NCI-H1417 (cell line): ENCODE measurements at regions not wholly inside any gene's neighbourhood (a gene's known extent, or its start where the extent isn't known, plus 50 kb on each side); places are given as distances from the start of the nearest gene placed in this dataset.
A peak's percentile ranks its signal among the peaks of the same experiment; 100 is the strongest.
"Not testable (repeated sequence)": the region's sequence is repeated elsewhere in the genome, so short reads cannot be mapped to it uniquely, and the experiment has no call there.

Source experiments
- DNase-seq, 3 experiments: peaks; one replicate each; lab custom pipeline; 2025; lab: John Stamatoyannopoulos, UW

DNA sequence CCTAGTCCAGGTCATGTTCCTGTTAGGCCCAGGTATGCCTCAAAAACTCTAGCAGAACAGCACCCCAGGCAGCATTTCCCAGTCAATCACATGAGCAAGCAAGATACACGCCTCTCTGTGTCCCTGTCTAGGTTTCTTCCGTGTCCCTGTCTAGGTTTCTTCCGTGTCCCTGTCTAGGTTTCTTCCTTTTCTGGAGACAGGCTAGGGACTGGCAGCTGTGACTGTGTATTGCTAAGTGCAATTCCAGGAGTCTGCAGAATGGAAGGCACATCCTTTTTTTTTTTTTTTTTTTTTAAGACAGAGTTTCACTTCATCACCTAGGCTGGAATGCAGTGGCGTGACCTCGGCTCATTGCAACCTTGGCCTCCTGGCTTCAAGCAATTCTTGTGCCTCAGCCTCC lies 77.6 kb downstream of the SETD4 start:
- no peak for DNase-seq

DNA sequence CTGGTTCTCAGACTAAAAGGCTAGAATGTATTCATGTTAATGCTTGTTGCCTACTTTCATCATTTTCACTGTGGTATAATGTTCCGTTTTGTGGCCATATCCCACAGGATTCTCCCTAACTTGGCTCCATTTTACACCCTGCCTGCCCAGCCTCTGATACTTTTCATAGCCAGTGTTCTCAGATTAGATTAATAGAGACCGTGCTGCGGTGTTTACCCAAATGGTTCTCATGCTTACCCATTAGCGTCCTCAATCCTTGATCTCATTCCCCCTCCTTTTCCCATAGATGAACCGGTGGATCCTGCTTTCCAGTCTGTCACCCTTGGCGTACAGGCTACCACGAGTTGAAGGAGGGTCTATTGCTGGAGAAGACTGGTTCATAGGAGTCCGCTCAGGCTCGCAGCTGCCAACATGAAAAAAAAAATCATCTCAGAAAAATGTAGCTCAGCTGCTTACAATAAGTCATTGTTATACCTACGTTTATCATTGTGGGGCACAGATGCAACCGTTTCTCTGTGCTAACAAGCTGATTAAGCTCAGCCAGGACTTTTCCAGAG lies 78.7 kb downstream of the SETD4 start:
- no peak for DNase-seq

GRCh38 chr21:35980821-35981220 lies 79.5 kb downstream of the SETD4 start:
- no peak for DNase-seq

- DNase-seq: not testable (repeated sequence)
These were observed 82.5 kb downstream of the SETD4 start for GRCh38 chr21:35977860-35978259.

- no peak for DNase-seq
These were observed 83.4 kb downstream of the SETD4 start for GRCh38 chr21:35976929-35977328.

DNA sequence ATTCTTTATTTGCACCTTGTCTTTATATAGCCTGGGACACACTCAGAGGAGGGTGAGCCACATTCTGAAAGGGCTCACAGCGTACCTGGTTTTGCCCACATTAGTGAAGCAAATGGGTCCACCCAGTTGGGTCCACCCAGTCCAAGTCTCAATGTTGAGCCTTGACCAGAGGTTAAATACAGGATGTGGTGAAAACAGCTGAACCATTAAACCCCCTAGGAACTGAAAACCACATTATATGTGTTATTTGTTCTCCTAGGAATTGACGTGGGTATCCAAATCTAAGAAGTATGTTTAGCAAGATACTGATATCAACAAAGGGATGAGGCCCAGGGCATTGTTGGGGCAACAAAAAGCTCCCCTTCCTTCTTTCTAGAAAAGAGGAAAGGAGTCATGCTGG lies 83.8 kb downstream of the SETD4 start:
- DNase-seq: no peak

DNA sequence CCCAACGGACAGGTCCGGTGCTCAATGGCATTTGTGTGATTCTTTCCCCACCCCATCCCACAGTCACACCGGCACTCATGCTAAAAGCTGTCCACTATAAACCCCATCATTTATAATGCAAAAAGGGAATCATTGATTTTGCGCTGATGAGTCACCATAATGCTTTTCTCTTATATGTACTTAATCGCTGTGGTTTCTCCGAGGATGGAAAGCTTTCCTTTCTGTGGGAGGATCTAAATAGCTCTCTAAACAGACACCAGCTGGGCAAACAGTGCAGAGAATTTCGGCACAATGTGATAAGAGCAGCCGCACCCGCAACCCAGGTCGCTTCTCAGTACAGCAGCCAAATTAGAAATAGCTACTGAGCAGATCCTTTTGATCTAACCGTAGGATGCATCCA lies 85.6 kb downstream of the SETD4 start:
- peak; percentile 15 to 94 (median 69) for DNase-seq

GRCh38 chr21:35971824-35972223 lies 88.5 kb downstream of the SETD4 start:
- DNase-seq: no peak

- DNase-seq: no peak
These were observed 91.0 kb downstream of the SETD4 start for GRCh38 chr21:35969281-35969680.

GRCh38 chr21:35968564-35968963 lies 91.8 kb downstream of the SETD4 start:
- no peak for DNase-seq

GRCh38 chr21:35965699-35966098 lies 94.6 kb downstream of the SETD4 start:
- no peak for DNase-seq

GRCh38 chr21:35963920-35964451 lies 96.3 kb downstream of the SETD4 start:
- no peak for DNase-seq

- DNase-seq: no peak
These were observed 97.4 kb downstream of the SETD4 start for GRCh38 chr21:35962917-35963316.

GRCh38 chr21:35954066-35954465 lies 106.3 kb downstream of the SETD4 start:
- DNase-seq: peak; percentile 9 to 96 (median 52)

- DNase-seq: peak in 1 of 3 experiments; percentile 74
These were observed 106.7 kb downstream of the SETD4 start for GRCh38 chr21:35953597-35953996.

- no peak for DNase-seq
These were observed 107.5 kb downstream of the SETD4 start for GRCh38 chr21:35952651-35953340.

GRCh38 chr21:35948982-35949381 lies 111.3 kb downstream of the SETD4 start:
- DNase-seq: no peak

DNA sequence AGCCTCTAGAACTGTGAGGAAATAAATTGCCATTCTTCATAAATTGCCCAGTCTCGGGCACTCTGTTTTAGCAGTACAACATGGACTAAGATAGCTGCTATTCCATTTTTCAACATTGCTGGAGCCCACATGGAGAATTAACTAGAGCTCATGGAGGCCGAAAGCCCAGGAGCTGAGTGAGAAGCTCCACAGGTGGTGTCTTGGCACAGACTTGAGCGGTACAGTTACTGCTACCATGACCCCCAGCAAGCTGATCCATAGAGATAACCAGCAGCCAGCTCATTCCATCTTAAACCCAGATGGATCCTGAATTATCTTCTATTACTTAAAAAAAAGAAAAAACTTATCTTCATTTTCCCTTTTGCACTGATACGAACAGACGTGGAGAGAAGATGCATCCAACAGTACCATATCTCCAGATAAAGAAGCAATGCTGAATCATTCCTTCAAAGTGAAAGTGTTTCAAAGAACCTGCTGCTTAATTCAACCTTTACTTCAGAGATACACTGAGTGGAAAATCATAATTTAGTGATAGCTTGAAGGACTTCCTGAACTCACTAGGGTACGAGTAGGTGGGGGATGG lies 115.1 kb downstream of the SETD4 start:
- DNase-seq: no peak

DNA sequence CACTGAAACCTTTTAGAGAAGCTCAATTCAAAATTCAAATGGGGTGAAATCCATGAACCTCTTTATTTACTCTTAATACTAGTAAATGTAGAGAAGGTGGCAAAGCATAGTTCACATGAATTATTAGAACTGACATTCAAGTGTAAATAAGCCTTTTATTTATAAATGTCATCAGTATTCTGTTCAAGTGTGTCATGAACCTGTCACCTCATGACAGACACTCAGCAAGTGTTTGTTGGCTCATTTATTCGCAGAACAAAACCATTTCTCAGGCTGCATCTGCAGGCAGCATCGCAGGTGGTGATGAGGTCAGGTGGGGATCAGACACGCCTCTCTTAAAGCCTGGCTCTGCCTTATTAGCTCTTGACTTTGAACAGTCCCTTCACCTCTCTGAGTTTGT lies 116.6 kb downstream of the SETD4 start:
- DNase-seq: peak; percentile 49 to 95 (median 76)

DNA sequence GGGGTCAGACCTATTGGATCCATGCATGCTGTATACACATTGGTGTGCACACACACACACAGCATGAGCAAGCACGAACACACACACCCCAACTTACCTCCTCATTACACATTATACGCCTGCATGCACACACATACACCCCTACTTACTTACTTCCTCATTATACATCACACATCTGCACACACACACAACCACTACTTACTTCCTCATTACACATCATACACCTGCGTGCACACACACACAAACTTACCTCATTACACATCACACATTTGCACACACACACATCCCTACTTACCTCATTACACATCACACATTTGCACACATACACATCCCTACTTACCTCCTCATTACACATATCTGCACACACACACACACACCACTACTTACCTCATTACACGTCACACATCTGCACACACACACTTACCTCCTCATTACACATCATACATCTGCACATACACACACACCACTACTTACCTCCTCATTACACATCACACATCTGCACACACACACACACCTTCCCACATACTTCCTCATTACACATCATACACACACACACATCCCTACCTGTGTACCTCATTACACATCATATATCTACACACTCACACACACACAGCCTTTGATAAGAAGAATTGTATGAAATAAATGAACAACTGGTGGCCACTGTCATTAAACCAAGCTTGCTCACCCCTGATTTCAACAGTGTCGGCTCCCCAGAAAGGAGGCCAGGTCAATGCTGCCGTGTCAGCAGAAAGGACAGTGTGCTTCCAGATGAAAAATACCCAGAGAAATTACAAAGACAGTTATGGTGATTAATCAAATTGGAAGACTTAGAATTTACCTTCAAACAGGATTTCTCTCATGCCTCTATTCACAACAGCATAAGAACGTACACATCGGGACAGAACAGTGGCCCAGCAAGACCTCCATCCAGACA lies 117.8 kb downstream of the SETD4 start:
- no peak for DNase-seq

- DNase-seq: peak; percentile 71 to 91 (median 90)
These were observed 120.0 kb downstream of the SETD4 start for GRCh38 chr21:35940074-35940927.
